ENCODE measurements at regions not wholly inside any gene's neighbourhood (a gene's known extent, or its start where the extent isn't known, plus 50 kb on each side); places are given as distances from the start of the nearest gene placed in this dataset.

DNA sequence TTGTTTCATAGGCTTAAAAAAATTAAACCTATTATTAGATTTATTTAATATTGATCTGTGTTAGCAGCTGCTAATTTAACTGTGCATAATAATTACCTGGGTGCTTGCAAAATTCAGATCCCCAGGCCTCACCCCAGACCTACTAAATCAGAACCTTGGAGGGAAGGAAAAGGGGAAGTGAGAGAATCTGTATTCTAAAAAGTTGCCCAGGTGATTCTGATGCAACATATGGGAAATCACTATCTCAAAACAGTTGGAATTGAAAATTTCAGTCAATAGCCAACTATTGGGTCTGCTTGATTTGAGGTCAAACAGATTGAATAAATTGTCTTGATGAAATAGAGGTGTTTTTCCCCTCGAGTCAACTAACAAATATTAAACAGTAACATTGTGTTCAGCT, 538.5 kb upstream of the ADAMTS9 start:
- TF ChIP-seq EGR1 (IDR thresholded peaks at IDR 0.05; ENCODE audit: borderline replicate concordance in 1 of 2, low read depth in 2 of 2, low read length in 2 of 2) = no peak
- TF ChIP-seq, protein P1, sequence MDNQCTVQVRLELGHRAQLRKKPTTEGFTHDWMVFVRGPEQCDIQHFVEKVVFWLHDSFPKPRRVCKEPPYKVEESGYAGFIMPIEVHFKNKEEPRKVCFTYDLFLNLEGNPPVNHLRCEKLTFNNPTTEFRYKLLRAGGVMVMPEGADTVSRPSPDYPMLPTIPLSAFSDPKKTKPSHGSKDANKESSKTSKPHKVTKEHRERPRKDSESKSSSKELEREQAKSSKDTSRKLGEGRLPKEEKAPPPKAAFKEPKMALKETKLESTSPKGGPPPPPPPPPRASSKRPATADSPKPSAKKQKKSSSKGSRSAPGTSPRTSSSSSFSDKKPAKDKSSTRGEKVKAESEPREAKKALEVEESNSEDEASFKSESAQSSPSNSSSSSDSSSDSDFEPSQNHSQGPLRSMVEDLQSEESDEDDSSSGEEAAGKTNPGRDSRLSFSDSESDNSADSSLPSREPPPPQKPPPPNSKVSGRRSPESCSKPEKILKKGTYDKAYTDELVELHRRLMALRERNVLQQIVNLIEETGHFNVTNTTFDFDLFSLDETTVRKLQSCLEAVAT (IDR thresholded peaks at IDR 0.05) = no peak
- TF ChIP-seq POLR2A (IDR thresholded peaks at IDR 0.05; ENCODE audit: low read depth, low read length) = no peak
- TF ChIP-seq, protein P2, sequence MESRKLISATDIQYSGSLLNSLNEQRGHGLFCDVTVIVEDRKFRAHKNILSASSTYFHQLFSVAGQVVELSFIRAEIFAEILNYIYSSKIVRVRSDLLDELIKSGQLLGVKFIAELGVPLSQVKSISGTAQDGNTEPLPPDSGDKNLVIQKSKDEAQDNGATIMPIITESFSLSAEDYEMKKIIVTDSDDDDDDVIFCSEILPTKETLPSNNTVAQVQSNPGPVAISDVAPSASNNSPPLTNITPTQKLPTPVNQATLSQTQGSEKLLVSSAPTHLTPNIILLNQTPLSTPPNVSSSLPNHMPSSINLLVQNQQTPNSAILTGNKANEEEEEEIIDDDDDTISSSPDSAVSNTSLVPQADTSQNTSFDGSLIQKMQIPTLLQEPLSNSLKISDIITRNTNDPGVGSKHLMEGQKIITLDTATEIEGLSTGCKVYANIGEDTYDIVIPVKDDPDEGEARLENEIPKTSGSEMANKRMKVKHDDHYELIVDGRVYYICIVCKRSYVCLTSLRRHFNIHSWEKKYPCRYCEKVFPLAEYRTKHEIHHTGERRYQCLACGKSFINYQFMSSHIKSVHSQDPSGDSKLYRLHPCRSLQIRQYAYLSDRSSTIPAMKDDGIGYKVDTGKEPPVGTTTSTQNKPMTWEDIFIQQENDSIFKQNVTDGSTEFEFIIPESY (IDR thresholded peaks at IDR 0.05) = no peak
- TF ChIP-seq, protein P3, sequence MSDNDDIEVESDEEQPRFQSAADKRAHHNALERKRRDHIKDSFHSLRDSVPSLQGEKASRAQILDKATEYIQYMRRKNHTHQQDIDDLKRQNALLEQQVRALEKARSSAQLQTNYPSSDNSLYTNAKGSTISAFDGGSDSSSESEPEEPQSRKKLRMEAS (IDR thresholded peaks at IDR 0.05; ENCODE audit: low read depth, low read length) = no peak

Measured in GM12878 (cell line).